ENCODE measurements at regions not wholly inside any gene's neighbourhood (a gene's known extent, or its start where the extent isn't known, plus 50 kb on each side); places are given as distances from the start of the nearest gene placed in this dataset.

GRCh38 chr1:55585402-55585792 lies 370.2 kb upstream of the USP24 start:
- DNase-seq = no peak

GRCh38 chr1:55584526-55585401 lies 369.6 kb upstream of the USP24 start:
- DNase-seq = no peak

- DNase-seq = no peak
Measured at GRCh38 chr1:55582084-55582483, 366.9 kb upstream of the USP24 start.

- no peak for DNase-seq
Measured at GRCh38 chr1:55580845-55581332, 365.7 kb upstream of the USP24 start.

DNA sequence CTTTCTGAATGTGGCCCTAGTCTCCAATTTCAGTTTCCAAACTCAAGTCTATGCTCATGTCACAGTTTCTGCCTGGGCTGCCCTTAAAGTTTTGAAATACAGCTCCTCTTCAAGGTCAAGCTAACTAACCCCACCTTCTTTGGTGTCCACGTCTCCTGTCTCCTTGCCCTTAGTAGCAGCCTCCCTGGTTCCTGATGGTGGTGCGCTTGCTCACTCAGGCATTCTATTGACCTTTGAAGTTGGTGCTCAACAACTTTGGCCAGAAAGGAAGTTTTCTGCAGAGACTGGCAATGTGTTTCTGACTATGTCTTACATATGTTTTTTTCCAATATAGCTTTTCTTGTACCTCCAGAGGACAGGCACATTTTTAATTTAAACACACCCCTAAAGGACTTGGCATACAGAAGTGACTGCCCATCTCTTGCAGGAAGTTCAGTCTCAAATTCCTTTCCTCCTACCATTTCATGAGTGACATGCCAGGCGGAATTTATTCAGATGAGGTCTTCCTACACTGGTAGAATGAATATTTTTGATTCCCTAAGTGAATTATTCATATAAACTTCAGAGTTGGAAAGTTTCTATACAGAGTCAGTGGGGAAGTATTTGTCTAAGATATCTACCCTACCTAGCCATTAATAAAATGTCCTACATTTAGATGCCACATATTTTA lies 364.3 kb upstream of the USP24 start:
- no peak for DNase-seq

GRCh38 chr1:55578646-55579045 lies 363.5 kb upstream of the USP24 start:
- DNase-seq = no peak

GRCh38 chr1:55575571-55576279 lies 360.6 kb upstream of the USP24 start:
- DNase-seq = no peak

DNA sequence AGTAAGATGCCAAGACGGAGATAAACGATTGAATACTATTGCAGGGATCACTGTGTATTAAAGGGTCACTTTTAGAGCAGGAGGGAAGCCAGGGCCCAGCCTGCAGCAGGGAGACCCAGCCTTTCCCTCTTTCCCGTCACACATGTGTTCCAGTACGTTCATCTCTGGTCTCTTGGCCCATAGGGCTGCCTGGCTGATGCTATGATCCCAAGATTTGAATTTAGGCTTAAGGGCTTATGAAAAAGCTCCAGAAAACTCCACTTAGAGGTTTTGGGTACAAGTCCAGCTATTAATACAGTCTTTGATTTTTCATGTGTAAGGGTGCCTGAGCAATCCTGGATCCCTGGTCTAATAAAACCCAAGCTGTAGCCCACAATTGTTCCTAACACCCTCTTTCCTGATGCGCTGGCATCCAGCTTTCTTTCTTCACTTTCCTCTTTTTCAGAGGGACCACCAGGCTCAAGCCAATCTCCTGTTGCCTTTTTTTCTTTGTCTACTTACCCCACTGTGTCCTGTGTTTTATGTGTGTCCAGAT lies 359.6 kb upstream of the USP24 start:
- DNase-seq = no peak

- DNase-seq = no peak
Measured at GRCh38 chr1:55572878-55573734, 357.9 kb upstream of the USP24 start.

- DNase-seq = no peak
Measured at GRCh38 chr1:55571767-55572166, 356.6 kb upstream of the USP24 start.

- no peak for DNase-seq
Measured at GRCh38 chr1:55569417-55569816, 354.3 kb upstream of the USP24 start.

- DNase-seq = no peak
Measured at GRCh38 chr1:55568732-55569131, 353.6 kb upstream of the USP24 start.

- DNase-seq = no peak
Measured at GRCh38 chr1:55560266-55560665, 345.1 kb upstream of the USP24 start.

GRCh38 chr1:55559842-55560241 lies 344.7 kb upstream of the USP24 start:
- no peak for DNase-seq

- no peak for DNase-seq
Measured at GRCh38 chr1:55559161-55559611, 344.0 kb upstream of the USP24 start.

DNA sequence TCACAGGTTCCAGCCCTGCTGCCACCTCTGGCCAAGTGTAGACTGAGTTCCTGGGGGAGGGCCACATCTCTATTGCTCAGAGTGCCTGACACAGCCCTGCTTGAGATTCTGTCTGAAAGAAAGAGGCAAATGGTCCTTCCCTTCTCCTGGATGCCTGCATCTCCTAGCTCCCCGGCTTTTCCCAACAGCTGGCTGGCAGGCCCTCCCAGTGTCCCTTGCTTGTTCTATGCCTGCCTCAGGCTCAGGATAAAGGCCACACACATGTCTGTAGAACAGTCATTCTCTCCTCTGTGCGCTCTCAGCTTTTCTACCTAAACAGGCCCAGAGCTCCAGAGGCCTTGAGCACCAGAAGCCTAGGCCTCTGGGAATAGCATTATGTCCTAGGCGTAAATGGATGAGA lies 343.4 kb upstream of the USP24 start:
- DNase-seq = no peak

GRCh38 chr1:55555956-55556725 lies 341.0 kb upstream of the USP24 start:
- DNase-seq = no peak

GRCh38 chr1:55554611-55555010 lies 339.4 kb upstream of the USP24 start:
- DNase-seq = no peak

DNA sequence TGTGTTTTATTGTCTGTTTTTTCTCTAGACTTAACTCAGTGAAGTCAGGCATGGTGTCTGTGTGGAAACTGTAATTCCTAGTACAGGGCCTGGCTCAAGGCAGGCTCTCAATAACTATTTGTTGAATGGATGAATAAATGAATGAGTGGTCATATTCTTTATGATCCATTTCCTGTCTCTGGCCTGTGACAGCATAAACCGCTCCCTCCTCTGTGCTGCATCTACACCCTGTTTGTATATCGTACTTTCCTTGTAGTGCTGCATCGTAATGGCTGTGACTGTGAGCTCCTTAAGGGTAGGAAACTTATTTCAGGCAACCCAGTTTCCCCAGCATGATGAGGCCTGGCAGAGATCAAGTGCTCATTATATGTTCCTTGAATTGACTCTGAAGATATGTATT lies 337.5 kb upstream of the USP24 start:
- no peak for DNase-seq

GRCh38 chr1:55547405-55547804 lies 332.2 kb upstream of the USP24 start:
- no peak for DNase-seq

- DNase-seq = no peak
Measured at GRCh38 chr1:55546553-55546952, 331.4 kb upstream of the USP24 start.
